Neural progenitor cell (in vitro differentiated cells): ENCODE measurements at regions not wholly inside any gene's neighbourhood (a gene's known extent, or its start where the extent isn't known, plus 50 kb on each side); places are given as distances from the start of the nearest gene placed in this dataset.

Source experiments
- DNase-seq: peaks from one replicate; pipeline ENCODE4 v3.0.0-alpha.2; 2016; ENCODE audit warnings: low spot score
- H2AFZ ChIP-seq: fragments of 200-600 bp; sonication (generic); replicated peaks from 2 replicates; pipeline ENCODE4 v1.6.1; 2016; ENCODE audit warnings: antibody characterized with exemption
- H3F3A ChIP-seq: fragments of 200-600 bp; sonication (generic); 2 replicates; pipeline ENCODE4 v1.6.1; 2016; ENCODE audit warnings: antibody characterized with exemption, low read depth
- H3K27ac ChIP-seq: fragments of 200-600 bp; sonication (generic); 2 replicates; pipeline ENCODE4 v1.5.1; 2016; ENCODE audit warnings: mild to moderate bottlenecking
- H3K27me3 ChIP-seq: fragments of 200-600 bp; sonication (generic); 2 replicates; pipeline ENCODE4 v1.6.1; 2016; ENCODE audit warnings: mild to moderate bottlenecking, moderate library complexity
- H3K36me3 ChIP-seq: fragments of 200-600 bp; sonication (generic); 2 replicates; pipeline ENCODE4 v1.5.1; 2016
- H3K4me1 ChIP-seq: fragments of 200-600 bp; sonication (generic); 2 replicates; pipeline ENCODE4 v1.6.1; 2016; ENCODE audit warnings: mixed run types
- H3K4me2 ChIP-seq: fragments of 200-600 bp; sonication (generic); 2 replicates; pipeline ENCODE4 v1.6.1; 2016
- H3K4me3 ChIP-seq: fragments of 200-600 bp; sonication (generic); 2 replicates; pipeline ENCODE4 v1.5.1; 2016
- H3K79me2 ChIP-seq: fragments of 200-600 bp; sonication (generic); 2 replicates; pipeline ENCODE4 v1.6.1; 2016; ENCODE audit warnings: low read depth
- H3K9ac ChIP-seq: fragments of 200-600 bp; sonication (generic); 2 replicates; pipeline ENCODE4 v1.6.1; 2016
- H3K9me3 ChIP-seq: fragments of 200-600 bp; sonication (generic); 2 replicates; pipeline ENCODE4 v1.5.1; 2016; ENCODE audit warnings: low read depth
- H4K20me1 ChIP-seq: fragments of 200-600 bp; sonication (generic); 2 replicates; pipeline ENCODE4 v1.6.1; 2016; ENCODE audit warnings: low read depth
- H3K27ac Mint-ChIP-seq: 3 replicates; pipeline ENCODE4 v1.8.0; 2021; ENCODE audit warnings: mixed read lengths
- H3K27me3 Mint-ChIP-seq: 2 replicates; pipeline ENCODE4 v1.8.0; 2022; ENCODE audit warnings: low read depth, mild to moderate bottlenecking, inconsistent platforms, moderate library complexity, mixed read lengths; ENCODE audit not compliant: insufficient read depth
- H3K36me3 Mint-ChIP-seq: 3 replicates; pipeline ENCODE4 v1.8.0; 2021; ENCODE audit warnings: mixed read lengths
- H3K4me1 Mint-ChIP-seq: 3 replicates; pipeline ENCODE4 v1.8.0; 2021; ENCODE audit warnings: mixed read lengths
- H3K4me3 Mint-ChIP-seq: 3 replicates; pipeline ENCODE4 v1.8.0; 2021; ENCODE audit warnings: mild to moderate bottlenecking, moderate library complexity, mixed read lengths
- H3K9me3 Mint-ChIP-seq: 3 replicates; pipeline ENCODE4 v1.8.0; 2020; ENCODE audit warnings: mixed read lengths
- EZH2 ChIP-seq: fragments of 200-600 bp; sonication (generic); IDR thresholded peaks from 2 replicates; pipeline ENCODE4 v1.6.1; 2017; ENCODE audit warnings: antibody characterized with exemption, mild to moderate bottlenecking, moderate library complexity
- EZH2phosphoT487 ChIP-seq: fragments of 200-600 bp; sonication (generic); IDR thresholded peaks from 2 replicates; pipeline ENCODE4 v1.6.1; 2017; ENCODE audit warnings: antibody characterized with exemption
- TF ChIP-seq, protein P1 (sequence below): fragments of 200-600 bp; sonication (generic); IDR thresholded peaks from 2 replicates; pipeline ENCODE4 v1.5.1; 2017; ENCODE audit warnings: antibody characterized with exemption, mild to moderate bottlenecking

GRCh38 chr7:136312592-136312991, 335.4 kb upstream of the MTPN start:
- DNase-seq, result no peak
- Histone ChIP-seq H3F3A (no peaks in the 10 kb centered on the region), H3K4me3 (no peak overlapping the region), H3K4me1 (no peaks in the 10 kb centered on the region), H4K20me1 (no peaks in the 10 kb centered on the region), H3K79me2 (no peaks in the 10 kb centered on the region), H2AFZ (no peak overlapping the region), H3K4me2 (no peak overlapping the region), H3K36me3 (peaks cover 4% of the 10 kb centered on the region), H3K9ac (no peak overlapping the region), H3K27ac (no peak overlapping the region), H3K27me3 (no peaks in the 10 kb centered on the region), H3K9me3 (no peaks in the 10 kb centered on the region)
- no peaks in the 10 kb centered on the region for H3K4me1 Mint-ChIP-seq
- H3K4me3 Mint-ChIP-seq, result no peak overlapping the region
- H3K27ac Mint-ChIP-seq, result no peak overlapping the region
- peaks cover 14% of the 10 kb centered on the region for H3K9me3 Mint-ChIP-seq
- H3K36me3 Mint-ChIP-seq, result no peaks in the 10 kb centered on the region
- TF ChIP-seq, protein P1, sequence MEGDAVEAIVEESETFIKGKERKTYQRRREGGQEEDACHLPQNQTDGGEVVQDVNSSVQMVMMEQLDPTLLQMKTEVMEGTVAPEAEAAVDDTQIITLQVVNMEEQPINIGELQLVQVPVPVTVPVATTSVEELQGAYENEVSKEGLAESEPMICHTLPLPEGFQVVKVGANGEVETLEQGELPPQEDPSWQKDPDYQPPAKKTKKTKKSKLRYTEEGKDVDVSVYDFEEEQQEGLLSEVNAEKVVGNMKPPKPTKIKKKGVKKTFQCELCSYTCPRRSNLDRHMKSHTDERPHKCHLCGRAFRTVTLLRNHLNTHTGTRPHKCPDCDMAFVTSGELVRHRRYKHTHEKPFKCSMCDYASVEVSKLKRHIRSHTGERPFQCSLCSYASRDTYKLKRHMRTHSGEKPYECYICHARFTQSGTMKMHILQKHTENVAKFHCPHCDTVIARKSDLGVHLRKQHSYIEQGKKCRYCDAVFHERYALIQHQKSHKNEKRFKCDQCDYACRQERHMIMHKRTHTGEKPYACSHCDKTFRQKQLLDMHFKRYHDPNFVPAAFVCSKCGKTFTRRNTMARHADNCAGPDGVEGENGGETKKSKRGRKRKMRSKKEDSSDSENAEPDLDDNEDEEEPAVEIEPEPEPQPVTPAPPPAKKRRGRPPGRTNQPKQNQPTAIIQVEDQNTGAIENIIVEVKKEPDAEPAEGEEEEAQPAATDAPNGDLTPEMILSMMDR, result no peak
- TF ChIP-seq EZH2phosphoT487 (no peak), EZH2 (no peak)
- H3K27me3 Mint-ChIP-seq, result no peaks in the 10 kb centered on the region

DNA sequence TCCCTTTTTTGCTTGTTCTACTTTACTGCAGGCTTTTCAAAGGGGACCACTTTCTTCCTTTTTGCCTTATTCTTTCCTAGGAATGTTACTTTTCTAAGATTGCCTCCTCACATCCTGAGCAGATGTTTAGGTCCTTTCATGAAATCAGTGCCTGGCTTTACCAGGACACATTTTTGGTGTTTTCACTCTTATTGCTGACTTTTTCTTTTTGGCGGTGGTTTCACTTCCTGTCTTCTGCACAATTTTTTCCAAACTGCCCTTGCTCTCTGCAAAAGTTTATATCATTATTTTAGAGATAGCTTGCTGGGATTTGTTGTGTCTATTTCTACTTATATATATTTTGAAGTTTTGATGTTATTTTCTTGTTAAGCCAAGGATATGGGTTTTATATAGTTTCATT, 332.2 kb upstream of the MTPN start:
- Mint-ChIP-seq H3K4me1 (no peaks in the 10 kb centered on the region), H3K27me3 (no peaks in the 10 kb centered on the region)

DNA sequence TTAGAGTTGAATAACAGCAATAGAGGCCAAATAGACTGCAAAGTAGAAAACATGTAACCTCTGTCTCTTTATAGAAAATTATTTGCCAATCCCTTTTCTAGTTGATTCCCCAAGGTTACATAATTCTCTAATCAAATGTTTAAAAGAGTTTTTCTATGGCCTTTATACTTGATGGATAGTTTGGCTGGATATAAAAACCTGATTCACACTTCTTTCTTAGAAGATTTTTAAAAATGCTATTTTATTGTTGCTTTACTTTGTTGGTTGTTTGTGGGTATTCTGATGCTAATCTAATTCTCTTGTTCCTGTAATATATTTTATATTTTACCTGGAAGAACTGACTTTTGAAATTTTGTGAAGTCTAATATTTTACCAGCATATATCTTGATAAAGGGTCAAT, 331.1 kb upstream of the MTPN start:
- Histone ChIP-seq H3F3A (no peaks in the 10 kb centered on the region), H3K27ac (no peak overlapping the region), H3K36me3 (peaks cover 4% of the 10 kb centered on the region), H2AFZ (no peak overlapping the region), H3K27me3 (no peaks in the 10 kb centered on the region), H3K4me2 (no peak overlapping the region), H3K9me3 (no peaks in the 10 kb centered on the region), H3K4me3 (no peak overlapping the region), H3K79me2 (no peaks in the 10 kb centered on the region), H3K4me1 (no peaks in the 10 kb centered on the region), H3K9ac (no peak overlapping the region), H4K20me1 (no peaks in the 10 kb centered on the region)
- peaks cover 5% of the 10 kb centered on the region for H3K9me3 Mint-ChIP-seq
- TF ChIP-seq, protein P1, result no peak
- TF ChIP-seq EZH2phosphoT487, result no peak
- TF ChIP-seq EZH2, result no peak
- H3K4me1 Mint-ChIP-seq, result no peaks in the 10 kb centered on the region
- no peak overlapping the region for H3K27ac Mint-ChIP-seq
- no peak for DNase-seq
- H3K4me3 Mint-ChIP-seq, result no peak overlapping the region
- no peaks in the 10 kb centered on the region for H3K27me3 Mint-ChIP-seq
- no peaks in the 10 kb centered on the region for H3K36me3 Mint-ChIP-seq

More for the DNA sequence above, 332.2 kb upstream of the MTPN start:
- peaks cover 4% of the 10 kb centered on the region for H3K36me3 ChIP-seq
- DNase-seq, result no peak
- no peaks in the 10 kb centered on the region for H3K27me3 ChIP-seq
- no peaks in the 10 kb centered on the region for H4K20me1 ChIP-seq
- no peaks in the 10 kb centered on the region for H3F3A ChIP-seq
- no peak overlapping the region for H3K4me3 Mint-ChIP-seq
- H3K4me2 ChIP-seq, result no peak overlapping the region
- no peaks in the 10 kb centered on the region for H3K4me1 ChIP-seq
- H3K36me3 Mint-ChIP-seq, result no peaks in the 10 kb centered on the region
- no peak overlapping the region for H3K27ac Mint-ChIP-seq
- no peak overlapping the region for H3K27ac ChIP-seq
- H3K9me3 ChIP-seq, result no peaks in the 10 kb centered on the region
- no peak overlapping the region for H3K9ac ChIP-seq
- peaks cover 5% of the 10 kb centered on the region for H3K9me3 Mint-ChIP-seq
- no peak overlapping the region for H2AFZ ChIP-seq
- TF ChIP-seq, protein P1, result no peak
- TF ChIP-seq EZH2 (no peak), EZH2phosphoT487 (no peak)
- no peaks in the 10 kb centered on the region for H3K79me2 ChIP-seq
- H3K4me3 ChIP-seq, result no peak overlapping the region

GRCh38 chr7:136303162-136303561, 326.0 kb upstream of the MTPN start:
- H3K36me3 Mint-ChIP-seq, result no peaks in the 10 kb centered on the region
- no peak overlapping the region for H3K4me2 ChIP-seq

More at GRCh38 chr7:136303162-136303561, 326.0 kb upstream of the MTPN start:
- Mint-ChIP-seq H3K9me3 (no peaks in the 10 kb centered on the region), H3K4me1 (no peaks in the 10 kb centered on the region), H3K4me3 (no peak overlapping the region), H3K27ac (no peak overlapping the region), H3K27me3 (no peaks in the 10 kb centered on the region)
- no peak for TF ChIP-seq EZH2
- TF ChIP-seq, protein P1, result no peak
- TF ChIP-seq EZH2phosphoT487, result no peak
- Histone ChIP-seq H3K79me2 (no peaks in the 10 kb centered on the region), H3K9ac (no peak overlapping the region), H3K36me3 (no peaks in the 10 kb centered on the region), H3K27me3 (no peaks in the 10 kb centered on the region), H3K4me3 (no peak overlapping the region), H3K27ac (no peak overlapping the region), H2AFZ (no peak overlapping the region), H3K4me1 (no peaks in the 10 kb centered on the region), H4K20me1 (no peaks in the 10 kb centered on the region), H3K9me3 (no peaks in the 10 kb centered on the region), H3F3A (no peaks in the 10 kb centered on the region)
- DNase-seq, result no peak
